ENCODE measurements at regions not wholly inside any gene's neighbourhood (a gene's known extent, or its start where the extent isn't known, plus 50 kb on each side); places are given as distances from the start of the nearest gene placed in this dataset.

- no peak for DNase-seq
These were observed 253.1 kb upstream of the LYZL1 start for GRCh38 chr10:29035721-29036120.

DNA sequence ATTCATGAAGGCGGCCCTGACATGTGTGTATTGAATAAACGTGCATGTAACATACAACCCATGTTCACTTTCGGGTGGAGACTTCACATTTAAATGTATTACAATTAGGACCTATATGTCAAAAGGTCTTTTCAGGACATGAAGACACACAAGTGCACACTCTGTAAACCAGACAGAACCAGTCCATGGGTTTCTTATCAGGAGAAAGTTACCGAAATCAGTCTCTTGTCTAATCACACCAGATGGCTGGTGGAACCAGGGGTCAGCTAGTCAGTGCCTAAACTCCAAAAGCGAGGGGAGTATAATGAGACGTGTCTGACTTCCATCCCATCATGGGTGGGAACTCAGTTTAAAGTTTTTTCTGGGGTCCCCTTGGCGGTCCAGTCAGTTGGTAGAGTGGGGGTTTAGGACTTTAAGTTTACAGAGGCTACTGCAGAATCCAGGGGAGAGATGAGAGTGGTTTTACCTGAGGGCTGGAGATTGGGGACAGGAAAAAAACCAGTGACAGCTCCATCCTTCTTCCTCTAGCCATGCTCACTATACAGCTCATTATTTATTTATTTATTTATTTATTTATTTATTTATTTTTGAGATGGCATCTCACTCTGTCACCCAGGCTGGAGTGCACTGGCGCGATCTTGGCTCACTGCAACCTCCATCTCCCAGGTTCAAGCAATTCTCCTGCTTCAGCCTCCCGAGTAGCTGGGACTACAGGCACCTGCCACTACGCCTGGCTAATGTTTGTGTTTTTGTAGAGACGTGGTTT, 251.3 kb upstream of the LYZL1 start:
- DNase-seq: no peak

DNA sequence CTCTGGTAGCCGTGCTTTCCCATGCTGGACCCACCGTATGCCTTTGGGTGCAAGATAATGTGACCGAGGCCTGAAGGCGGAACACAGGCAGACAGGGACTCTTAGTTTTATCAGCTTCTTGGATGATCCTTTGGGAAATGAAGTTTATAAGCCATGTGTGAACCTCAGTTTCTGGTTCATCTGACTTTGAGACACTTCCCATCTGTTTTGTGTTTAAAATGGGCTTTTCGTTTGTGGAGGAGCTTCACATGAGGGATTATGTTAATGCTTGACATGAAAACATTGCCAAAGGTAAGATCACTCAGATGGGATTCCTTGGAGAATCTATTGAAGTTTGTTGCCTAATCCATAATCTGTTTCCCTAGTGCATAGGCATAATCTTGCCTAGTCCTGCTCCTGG, 249.8 kb upstream of the LYZL1 start:
- no peak for DNase-seq

- peak; percentile 96 for DNase-seq
These were observed 249.1 kb upstream of the LYZL1 start for GRCh38 chr10:29039677-29040189.

GRCh38 chr10:29041616-29042015, 247.3 kb upstream of the LYZL1 start:
- no peak for DNase-seq

DNA sequence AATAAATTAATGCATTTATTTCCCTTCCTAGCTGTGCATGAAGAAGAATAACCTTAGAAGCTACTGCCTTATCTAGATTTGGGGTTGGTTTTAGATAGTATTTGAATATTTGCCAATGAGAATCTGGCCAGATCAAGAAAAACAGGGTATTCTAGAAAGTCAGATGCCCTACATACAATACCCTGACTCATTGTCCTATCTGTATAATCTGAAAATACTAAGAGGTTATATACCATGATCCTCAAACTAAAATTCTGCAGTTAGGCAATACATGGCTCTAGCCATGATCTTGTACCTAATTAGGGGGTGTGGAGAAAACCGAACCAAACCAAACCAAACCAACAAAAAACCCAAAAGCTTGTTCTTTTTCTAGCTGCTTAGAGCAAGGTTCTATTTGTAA, 240.4 kb upstream of the LYZL1 start:
- DNase-seq: no peak

GRCh38 chr10:29050081-29050480, 238.8 kb upstream of the LYZL1 start:
- DNase-seq: no peak

DNA sequence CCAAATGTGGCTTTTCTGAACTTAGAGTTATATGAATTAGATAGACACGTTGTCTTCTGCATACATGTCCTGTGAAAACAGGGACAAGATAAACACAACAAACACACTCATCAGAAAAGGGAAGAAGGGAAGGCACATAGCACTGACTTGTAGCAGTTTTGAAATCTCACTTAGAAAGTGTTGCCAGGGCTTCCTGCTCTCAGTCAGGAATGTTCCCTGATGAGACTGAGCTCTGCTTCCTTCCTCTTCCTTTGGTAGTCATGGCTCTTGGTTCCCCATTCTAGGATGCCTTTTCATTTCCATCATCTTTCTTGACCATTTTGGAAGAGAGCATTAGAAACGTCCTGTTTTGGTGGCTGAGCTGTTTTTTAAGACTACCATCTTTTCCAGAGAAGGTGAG, 233.8 kb upstream of the LYZL1 start:
- peak; percentile 11 for DNase-seq

DNA sequence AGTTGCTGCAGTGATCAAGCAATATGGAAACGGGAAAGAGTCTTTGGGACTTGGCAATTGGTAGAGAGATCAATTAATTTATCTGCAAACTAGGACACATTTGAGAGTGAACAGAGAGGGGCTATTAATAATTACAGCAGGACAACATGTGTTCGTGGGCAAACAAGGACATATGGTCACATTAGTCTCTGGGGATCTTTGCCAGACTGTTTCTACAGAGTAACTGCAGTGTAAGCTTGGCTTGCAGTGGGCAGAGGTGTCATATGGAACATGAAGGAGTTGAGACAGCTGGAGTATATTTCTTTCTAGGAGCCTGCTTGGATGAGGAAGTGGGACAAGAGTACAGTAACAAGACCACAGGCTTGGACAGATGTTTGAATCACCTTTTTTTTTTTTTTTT, 232.1 kb upstream of the LYZL1 start:
- no peak for DNase-seq

GRCh38 chr10:29057822-29058331, 231.0 kb upstream of the LYZL1 start:
- no peak for DNase-seq

- DNase-seq: peak; percentile 80
These were observed 224.8 kb upstream of the LYZL1 start for GRCh38 chr10:29063806-29064644.

GRCh38 chr10:29064680-29065079, 224.2 kb upstream of the LYZL1 start:
- peak; percentile 76 for DNase-seq

- DNase-seq: peak; percentile 89
These were observed 221.7 kb upstream of the LYZL1 start for GRCh38 chr10:29067161-29067560.

- no peak for DNase-seq
These were observed 221.2 kb upstream of the LYZL1 start for GRCh38 chr10:29067628-29068027.

DNA sequence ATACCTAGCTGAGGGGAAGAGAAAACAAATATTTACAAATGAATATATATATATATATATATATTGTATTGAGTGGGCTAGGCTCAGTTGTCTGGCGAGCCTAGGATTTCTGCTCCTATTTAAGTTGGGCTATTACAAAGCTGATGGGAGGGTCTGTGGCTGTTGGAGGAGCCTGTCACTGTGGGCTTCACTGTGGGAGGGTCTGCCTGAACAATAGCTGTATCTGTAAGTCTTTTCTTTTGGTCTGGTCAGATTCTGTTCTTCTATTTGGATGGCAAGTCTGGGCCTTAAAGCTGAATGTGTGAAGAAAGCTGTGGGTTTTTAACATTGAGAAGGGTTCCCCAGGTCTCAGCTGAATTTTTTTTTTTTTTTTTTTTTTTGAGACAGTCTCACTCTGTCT, 220.6 kb upstream of the LYZL1 start:
- no peak for DNase-seq

DNA sequence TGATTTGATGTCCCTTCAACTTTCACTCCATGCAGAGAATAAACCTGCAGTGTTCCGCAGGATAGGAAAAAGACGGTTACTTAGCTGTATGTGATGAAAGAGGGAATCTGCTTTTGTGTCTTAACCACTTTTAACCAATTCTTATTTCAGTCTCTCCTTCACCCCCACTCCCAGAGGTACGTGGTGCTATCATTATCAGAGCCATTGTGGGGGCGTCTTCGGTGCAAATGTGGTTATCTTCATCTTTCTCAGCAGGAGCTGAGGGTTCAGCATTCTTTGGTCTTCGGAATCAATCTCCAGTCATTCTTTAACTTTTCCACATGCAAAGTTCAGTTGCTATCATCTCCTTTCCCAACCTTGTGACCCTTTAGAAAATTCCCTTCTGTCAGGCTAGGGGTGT, 219.9 kb upstream of the LYZL1 start:
- no peak for DNase-seq

DNA sequence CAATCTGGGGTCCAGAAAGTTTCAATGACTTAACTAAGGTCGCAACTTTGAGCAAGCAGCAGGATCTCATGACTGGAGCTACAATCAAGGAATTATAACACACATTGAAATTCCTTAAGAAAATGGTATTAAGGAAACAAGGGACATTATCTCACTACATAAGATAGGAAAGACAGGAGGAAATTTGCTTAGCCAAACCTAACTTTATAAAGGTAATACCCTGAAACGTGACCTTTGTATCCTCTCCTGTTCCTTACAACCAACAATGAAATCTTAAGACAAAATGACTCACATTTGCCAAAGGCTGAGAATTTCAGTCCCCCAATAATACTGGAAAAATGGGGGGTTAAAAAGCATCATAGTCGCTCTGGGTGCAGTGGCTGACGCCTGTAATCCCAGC, 218.9 kb upstream of the LYZL1 start:
- no peak for DNase-seq

GRCh38 chr10:29078919-29079318, 210.0 kb upstream of the LYZL1 start:
- DNase-seq: no peak

GRCh38 chr10:29081231-29081630, 207.6 kb upstream of the LYZL1 start:
- no peak for DNase-seq

- no peak for DNase-seq
These were observed 206.8 kb upstream of the LYZL1 start for GRCh38 chr10:29081951-29082685.

GRCh38 chr10:29083096-29083495, 205.8 kb upstream of the LYZL1 start:
- DNase-seq: no peak

- DNase-seq: no peak
These were observed 204.1 kb upstream of the LYZL1 start for GRCh38 chr10:29084681-29085307.

GRCh38 chr10:29089091-29089490, 199.8 kb upstream of the LYZL1 start:
- DNase-seq: no peak
